ENCODE measurements at regions not wholly inside any gene's neighbourhood (a gene's known extent, or its start where the extent isn't known, plus 50 kb on each side); places are given as distances from the start of the nearest gene placed in this dataset.

GRCh38 chr13:27847669-27848068, 55.4 kb downstream of the GSX1 start:
- Histone ChIP-seq H3K23ac (ENCODE audit: low read length in 2 of 2) (no peak overlapping the region), H3K14ac (ENCODE audit: low read length in 2 of 2) (no peak overlapping the region), H2BK12ac (ENCODE audit: low read length in 2 of 2) (no peak overlapping the region), H3K36me3 (ENCODE audit: control insufficient read depth in 1 of 2, insufficient read depth in 2 of 2, low read depth in 1 of 2, low read length in 2 of 2) (no peaks in the 10 kb centered on the region), H2BK120ac (ENCODE audit: low read depth, low read length) (no peak overlapping the region), H3K4me1 (ENCODE audit: control insufficient read depth, insufficient read depth, low read depth, low read length) (no peaks in the 10 kb centered on the region), H3K4me3 (ENCODE audit: insufficient read depth in 1 of 2, low read depth in 1 of 2, low read length in 2 of 2) (no peak overlapping the region), H3K18ac (ENCODE audit: low read depth in 1 of 2, low read length in 2 of 2) (no peak overlapping the region), H2BK15ac (ENCODE audit: low read depth, poor library complexity, severe bottlenecking) (no peak overlapping the region), H2BK5ac (ENCODE audit: low read depth, low read length, poor library complexity, severe bottlenecking) (no peak overlapping the region), H3K27me3 (ENCODE audit: control insufficient read depth in 1 of 2, insufficient read depth in 1 of 2, low read length in 2 of 2) (peaks cover 11 to 25% of the 10 kb centered on the region in 2 experiments), H3K4me2 (ENCODE audit: low read length, poor library complexity, severe bottlenecking) (no peak overlapping the region), H3K9me3 (ENCODE audit: control insufficient read depth, low read length) (peaks cover 7% of the 10 kb centered on the region), H3K79me1 (replicated peaks; ENCODE audit: low read length, poor library complexity, severe bottlenecking) (no peaks in the 10 kb centered on the region), H4K8ac (ENCODE audit: low read length) (no peak overlapping the region), H2AK5ac (ENCODE audit: low read length, severe bottlenecking) (no peak overlapping the region), H4K91ac (ENCODE audit: low read length) (no peak overlapping the region), H2AFZ (ENCODE audit: low read depth, low read length) (no peak overlapping the region), H3K9ac (ENCODE audit: low read length) (no peak overlapping the region), H3K4ac (ENCODE audit: low read depth in 1 of 2, low read length in 2 of 2) (no peak overlapping the region), H3K27ac (ENCODE audit: low read length, poor library complexity, severe bottlenecking) (no peak overlapping the region)
- 86% methylated on average over 3 of the region's 3 CpGs for WGBS
- DNase-seq: no peak

GRCh38 chr13:27851096-27851850, 59.0 kb downstream of the GSX1 start:
- Histone ChIP-seq H3K27ac (ENCODE audit: low read length, poor library complexity, severe bottlenecking) (no peak overlapping the region), H2AK5ac (ENCODE audit: low read length, severe bottlenecking) (no peak overlapping the region), H3K18ac (ENCODE audit: low read depth in 1 of 2, low read length in 2 of 2) (no peak overlapping the region), H3K4ac (ENCODE audit: low read depth in 1 of 2, low read length in 2 of 2) (no peak overlapping the region), H3K23ac (ENCODE audit: low read length in 2 of 2) (no peak overlapping the region), H2BK5ac (ENCODE audit: low read depth, low read length, poor library complexity, severe bottlenecking) (no peak overlapping the region), H2AFZ (ENCODE audit: low read depth, low read length) (no peak overlapping the region), H3K4me2 (ENCODE audit: low read length, poor library complexity, severe bottlenecking) (no peak overlapping the region), H2BK12ac (ENCODE audit: low read length in 2 of 2) (no peak overlapping the region), H2BK120ac (ENCODE audit: low read depth, low read length) (no peak overlapping the region), H3K14ac (ENCODE audit: low read length in 2 of 2) (no peak overlapping the region), H3K9ac (ENCODE audit: low read length) (no peak overlapping the region), H3K4me3 (ENCODE audit: insufficient read depth in 1 of 2, low read depth in 1 of 2, low read length in 2 of 2) (no peak overlapping the region), H3K27me3 (ENCODE audit: control insufficient read depth in 1 of 2, insufficient read depth in 1 of 2, low read length in 2 of 2) (peaks cover 23 to 54% of the 10 kb centered on the region in 2 experiments), H3K36me3 (ENCODE audit: control insufficient read depth in 1 of 2, insufficient read depth in 2 of 2, low read depth in 1 of 2, low read length in 2 of 2) (no peaks in the 10 kb centered on the region), H4K91ac (ENCODE audit: low read length) (no peak overlapping the region), H3K79me1 (replicated peaks; ENCODE audit: low read length, poor library complexity, severe bottlenecking) (no peaks in the 10 kb centered on the region), H2BK15ac (ENCODE audit: low read depth, poor library complexity, severe bottlenecking) (no peak overlapping the region), H4K8ac (ENCODE audit: low read length) (no peak overlapping the region), H3K9me3 (ENCODE audit: control insufficient read depth, low read length) (no peaks in the 10 kb centered on the region), H3K4me1 (ENCODE audit: control insufficient read depth, insufficient read depth, low read depth, low read length) (no peaks in the 10 kb centered on the region)
- no peak for DNase-seq
- 85% methylated on average over 18 of the region's 18 CpGs for WGBS

- Histone ChIP-seq H3K9me3 (ENCODE audit: control insufficient read depth, low read length) (no peaks in the 10 kb centered on the region), H4K8ac (ENCODE audit: low read length) (no peak overlapping the region), H3K4me3 (ENCODE audit: insufficient read depth in 1 of 2, low read depth in 1 of 2, low read length in 2 of 2) (no peak overlapping the region), H3K18ac (ENCODE audit: low read depth in 1 of 2, low read length in 2 of 2) (no peak overlapping the region), H3K4me1 (ENCODE audit: control insufficient read depth, insufficient read depth, low read depth, low read length) (no peaks in the 10 kb centered on the region), H3K23ac (ENCODE audit: low read length in 2 of 2) (no peak overlapping the region), H3K36me3 (ENCODE audit: control insufficient read depth in 1 of 2, insufficient read depth in 2 of 2, low read depth in 1 of 2, low read length in 2 of 2) (no peaks in the 10 kb centered on the region), H2BK5ac (ENCODE audit: low read depth, low read length, poor library complexity, severe bottlenecking) (no peak overlapping the region), H4K91ac (ENCODE audit: low read length) (no peak overlapping the region), H3K79me1 (replicated peaks; ENCODE audit: low read length, poor library complexity, severe bottlenecking) (no peaks in the 10 kb centered on the region), H2BK15ac (ENCODE audit: low read depth, poor library complexity, severe bottlenecking) (no peak overlapping the region), H2BK120ac (ENCODE audit: low read depth, low read length) (no peak overlapping the region), H3K4ac (ENCODE audit: low read depth in 1 of 2, low read length in 2 of 2) (no peak overlapping the region), H2AFZ (ENCODE audit: low read depth, low read length) (no peak overlapping the region), H3K14ac (ENCODE audit: low read length in 2 of 2) (no peak overlapping the region), H3K27me3 (ENCODE audit: control insufficient read depth in 1 of 2, insufficient read depth in 1 of 2, low read length in 2 of 2) (peaks cover 23 to 52% of the 10 kb centered on the region in 2 experiments), H2AK5ac (ENCODE audit: low read length, severe bottlenecking) (no peak overlapping the region), H3K27ac (ENCODE audit: low read length, poor library complexity, severe bottlenecking) (no peak overlapping the region), H2BK12ac (ENCODE audit: low read length in 2 of 2) (no peak overlapping the region), H3K9ac (ENCODE audit: low read length) (no peak overlapping the region), H3K4me2 (ENCODE audit: low read length, poor library complexity, severe bottlenecking) (no peak overlapping the region)
- WGBS: 47% methylated on average over 5 of the region's 5 CpGs
- DNase-seq: no peak
Observed at GRCh38 chr13:27852491-27852890, 60.2 kb downstream of the GSX1 start.

- no peak overlapping the region for H3K23ac ChIP-seq (ENCODE audit: low read length in 2 of 2)
- H3K4me1 ChIP-seq (ENCODE audit: control insufficient read depth, insufficient read depth, low read depth, low read length): no peaks in the 10 kb centered on the region
- no peak overlapping the region for H3K9ac ChIP-seq (ENCODE audit: low read length)
- no peak overlapping the region for H4K91ac ChIP-seq (ENCODE audit: low read length)
- no peak overlapping the region for H3K14ac ChIP-seq (ENCODE audit: low read length in 2 of 2)
- H3K79me1 ChIP-seq (replicated peaks; ENCODE audit: low read length, poor library complexity, severe bottlenecking): no peaks in the 10 kb centered on the region
- peaks cover 28 to 59% of the 10 kb centered on the region in 2 experiments for H3K27me3 ChIP-seq (ENCODE audit: control insufficient read depth in 1 of 2, insufficient read depth in 1 of 2, low read length in 2 of 2)
- H2BK15ac ChIP-seq (ENCODE audit: low read depth, poor library complexity, severe bottlenecking): no peak overlapping the region
- H3K4me2 ChIP-seq (ENCODE audit: low read length, poor library complexity, severe bottlenecking): no peak overlapping the region
- no peak overlapping the region for H2AFZ ChIP-seq (ENCODE audit: low read depth, low read length)
- H2BK120ac ChIP-seq (ENCODE audit: low read depth, low read length): no peak overlapping the region
- H3K36me3 ChIP-seq (ENCODE audit: control insufficient read depth in 1 of 2, insufficient read depth in 2 of 2, low read depth in 1 of 2, low read length in 2 of 2): no peaks in the 10 kb centered on the region
- no peak for DNase-seq
- H3K4ac ChIP-seq (ENCODE audit: low read depth in 1 of 2, low read length in 2 of 2): no peak overlapping the region
- WGBS: 78% methylated on average over 10 of the region's 10 CpGs
- no peak overlapping the region for H2BK5ac ChIP-seq (ENCODE audit: low read depth, low read length, poor library complexity, severe bottlenecking)
- no peak overlapping the region for H3K4me3 ChIP-seq (ENCODE audit: insufficient read depth in 1 of 2, low read depth in 1 of 2, low read length in 2 of 2)
- no peak overlapping the region for H4K8ac ChIP-seq (ENCODE audit: low read length)
- no peak overlapping the region for H3K18ac ChIP-seq (ENCODE audit: low read depth in 1 of 2, low read length in 2 of 2)
- H2BK12ac ChIP-seq (ENCODE audit: low read length in 2 of 2): no peak overlapping the region
- H3K9me3 ChIP-seq (ENCODE audit: control insufficient read depth, low read length): no peaks in the 10 kb centered on the region
- no peak overlapping the region for H3K27ac ChIP-seq (ENCODE audit: low read length, poor library complexity, severe bottlenecking)
- H2AK5ac ChIP-seq (ENCODE audit: low read length, severe bottlenecking): no peak overlapping the region
Observed at GRCh38 chr13:27853335-27853734, 61.1 kb downstream of the GSX1 start.
